GM23338 (cell line): ENCODE measurements at regions not wholly inside any gene's neighbourhood (a gene's known extent, or its start where the extent isn't known, plus 50 kb on each side); places are given as distances from the start of the nearest gene placed in this dataset.

Source experiments
- ATAC-seq: fragments of 200-7000 bp; cut with Tn5 transposase; 3 replicates; pipeline ENCODE4 v1.9.1; 2020
- DNase-seq: peaks from one replicate; pipeline ENCODE4 v3.0.0-alpha.2; 2015; ENCODE audit warnings: low spot score
- H2AFZ ChIP-seq: fragments of 200-600 bp; sonication (generic); 2 replicates; pipeline ENCODE4 v1.8.0; 2016; ENCODE audit warnings: antibody characterized with exemption, mild to moderate bottlenecking, moderate library complexity
- H3F3A ChIP-seq: fragments of 200-600 bp; sonication (generic); replicated peaks from 2 replicates; pipeline ENCODE4 v1.8.0; 2017; ENCODE audit warnings: antibody characterized with exemption, mixed run types, low read depth
- H3K27ac ChIP-seq: fragments of 200-600 bp; sonication (generic); 2 replicates; pipeline ENCODE4 v1.6.1; 2016; ENCODE audit warnings: low read depth
- H3K27me3 ChIP-seq: fragments of 200-600 bp; sonication (generic); 2 replicates; pipeline ENCODE4 v1.8.0; 2016; ENCODE audit warnings: mild to moderate bottlenecking, mixed run types, moderate library complexity; ENCODE audit not compliant: insufficient read depth
- H3K36me3 ChIP-seq: fragments of 200-600 bp; sonication (generic); 2 replicates; pipeline ENCODE4 v1.8.0; 2016; ENCODE audit warnings: mild to moderate bottlenecking; ENCODE audit not compliant: insufficient read depth
- H3K4me1 ChIP-seq: fragments of 200-600 bp; sonication (generic); 2 replicates; pipeline ENCODE4 v1.8.0; 2016; ENCODE audit warnings: mild to moderate bottlenecking, moderate library complexity; ENCODE audit not compliant: insufficient read depth
- H3K4me2 ChIP-seq: fragments of 200-600 bp; sonication (generic); 2 replicates; pipeline ENCODE4 v1.7.1; 2017; ENCODE audit warnings: mixed run types
- H3K4me3 ChIP-seq: fragments of 200-600 bp; sonication (generic); 2 replicates; pipeline ENCODE4 v1.6.1; 2016; ENCODE audit warnings: mixed run types
- H3K79me2 ChIP-seq: fragments of 200-600 bp; sonication (generic); replicated peaks from 2 replicates; pipeline ENCODE4 v1.8.0; 2017; ENCODE audit warnings: mild to moderate bottlenecking; ENCODE audit not compliant: insufficient read depth
- H3K9me2 ChIP-seq: fragments of 200-600 bp; sonication (generic); 2 replicates; pipeline ENCODE4 v1.8.0; 2017; ENCODE audit not compliant: insufficient read depth
- H4K20me1 ChIP-seq: fragments of 200-600 bp; sonication (generic); replicated peaks from 2 replicates; pipeline ENCODE4 v1.8.0; 2017; ENCODE audit warnings: mild to moderate bottlenecking; ENCODE audit not compliant: insufficient read depth
- H3K27ac Mint-ChIP-seq: 2 replicates; pipeline ENCODE4 v1.8.0; 2020; ENCODE audit warnings: inconsistent platforms, mild to moderate bottlenecking, moderate library complexity, mixed read lengths
- H3K27me3 Mint-ChIP-seq: 3 replicates; pipeline ENCODE4 v1.8.0; 2022; ENCODE audit warnings: low read depth, mild to moderate bottlenecking, moderate library complexity, mixed read lengths, inconsistent platforms; ENCODE audit not compliant: insufficient read depth, poor library complexity
- H3K36me3 Mint-ChIP-seq: 3 replicates; pipeline ENCODE4 v1.8.0; 2021; ENCODE audit warnings: low read depth, mild to moderate bottlenecking, inconsistent platforms, moderate library complexity, mixed read lengths
- H3K4me1 Mint-ChIP-seq: 3 replicates; pipeline ENCODE4 v1.8.0; 2020; ENCODE audit warnings: mild to moderate bottlenecking, inconsistent platforms, mixed read lengths
- H3K4me3 Mint-ChIP-seq: 3 replicates; pipeline ENCODE4 v1.8.0; 2021; ENCODE audit warnings: moderate library complexity, mild to moderate bottlenecking, inconsistent platforms, mixed read lengths
- H3K9me3 Mint-ChIP-seq: 3 replicates; pipeline ENCODE4 v1.8.0; 2020; ENCODE audit warnings: moderate library complexity, mild to moderate bottlenecking, inconsistent platforms, mixed read lengths
- CTCF ChIP-seq, 2 experiments: fragments of 200-600 bp in 1 of 2; sonication (generic) in 1 of 2; conservative IDR thresholded peaks; 2 replicates each; pipeline versions ENCODE4 v1.5.1 to v1.6.1; 2016 to 2017; ENCODE audit warnings: antibody characterized with exemption in 2 of 2, low read depth in 2 of 2, mild to moderate bottlenecking in 2 of 2, moderate library complexity in 1 of 2
- EZH2 ChIP-seq: fragments of 200-600 bp; sonication (generic); IDR thresholded peaks from one replicate; pipeline ENCODE4 v1.8.0; 2017; ENCODE audit warnings: antibody characterized with exemption, mild to moderate bottlenecking, low read depth; ENCODE audit not compliant: unreplicated experiment
- EZH2phosphoT487 ChIP-seq: fragments of 200-600 bp; sonication (generic); IDR thresholded peaks from one replicate; pipeline ENCODE4 v1.8.1; 2018; ENCODE audit warnings: antibody characterized with exemption; ENCODE audit not compliant: unreplicated experiment
- NANOG ChIP-seq: IDR thresholded peaks from 2 replicates; pipeline ENCODE4 v1.6.1; 2016; ENCODE audit warnings: antibody characterized with exemption, borderline replicate concordance
- POLR2AphosphoS5 ChIP-seq: IDR thresholded peaks from 2 replicates; pipeline ENCODE4 v1.6.1; 2016; ENCODE audit warnings: antibody characterized with exemption, low read depth
- REST ChIP-seq: IDR thresholded peaks from one replicate; pipeline ENCODE4 v1.6.1; 2018; ENCODE audit warnings: antibody characterized with exemption; ENCODE audit not compliant: unreplicated experiment
- STAT1 ChIP-seq: IDR thresholded peaks from one replicate; pipeline ENCODE4 v1.6.1; 2016; ENCODE audit warnings: antibody characterized with exemption; ENCODE audit not compliant: unreplicated experiment
- ZNF114 ChIP-seq: fragments of 250-450 bp; sonication (Bioruptor Pico); IDR thresholded peaks from 2 replicates; pipeline ENCODE4 v1.5.0; 2020; ENCODE audit warnings: mild to moderate bottlenecking, moderate library complexity
- ZNF331 ChIP-seq: fragments of 250-450 bp; sonication (Bioruptor Pico); IDR thresholded peaks from 2 replicates; pipeline ENCODE4 v1.5.0; 2020; ENCODE audit warnings: low read depth, mild to moderate bottlenecking, moderate library complexity
- ZNF462 ChIP-seq: fragments of 250-450 bp; sonication (Bioruptor Pico); IDR thresholded peaks from 2 replicates; pipeline ENCODE4 v1.5.0; 2020; ENCODE audit warnings: mild to moderate bottlenecking, moderate library complexity

GRCh38 chr4:132227151-132227856 is 921.8 kb upstream of the PCDH10 start:
- peaks cover 8% of the 10 kb centered on the region for H3K9me2 ChIP-seq
- Mint-ChIP-seq H3K4me3 (no peak overlapping the region), H3K27ac (no peak overlapping the region), H3K4me1 (no peaks in the 10 kb centered on the region), H3K27me3 (peaks cover 3% of the 10 kb centered on the region), H3K36me3 (peaks cover 52% of the 10 kb centered on the region), H3K9me3 (peaks cover 50% of the 10 kb centered on the region)
- no peaks in the 10 kb centered on the region for H3K27me3 ChIP-seq
- DNase-seq = no peak
- H3K27ac ChIP-seq = no peak overlapping the region
- no peaks in the 10 kb centered on the region for H4K20me1 ChIP-seq
- no peak for TF ChIP-seq STAT1
- TF ChIP-seq ZNF462 = no peak
- TF ChIP-seq EZH2phosphoT487 = no peak
- TF ChIP-seq EZH2 = no peak
- no peak; the same call in 1 of the 2 replicates for TF ChIP-seq NANOG
- TF ChIP-seq REST = no peak
- TF ChIP-seq POLR2AphosphoS5 = no peak
- no peak for TF ChIP-seq ZNF331 (CRISPR knock-in tag)
- TF ChIP-seq ZNF114 = no peak
- no peak for TF ChIP-seq CTCF (conservative IDR thresholded peaks at IDR 0.05; ENCODE audit: low read depth in 2 of 2)
- H3F3A ChIP-seq = no peaks in the 10 kb centered on the region
- no peaks in the 10 kb centered on the region for H3K79me2 ChIP-seq
- no peak for ATAC-seq
- H3K4me3 ChIP-seq = no peak overlapping the region
- peaks cover 20% of the 10 kb centered on the region for H3K36me3 ChIP-seq
- no peaks in the 10 kb centered on the region for H3K4me1 ChIP-seq
- no peak overlapping the region for H3K4me2 ChIP-seq
- no peak overlapping the region for H2AFZ ChIP-seq
